C4-2B (cell line): ENCODE measurements at regions not wholly inside any gene's neighbourhood (a gene's known extent, or its start where the extent isn't known, plus 50 kb on each side); places are given as distances from the start of the nearest gene placed in this dataset.

Experiments used
- CTCF ChIP-seq: fragments of 450-650 bp; conservative IDR thresholded peaks from 2 replicates; pipeline ENCODE4 v1.5.1; 2017; ENCODE audit warnings: mild to moderate bottlenecking
- ZFX ChIP-seq: fragments of 450-650 bp; IDR thresholded peaks from 2 replicates; pipeline ENCODE4 v1.6.1; 2017

GRCh38 chr20:12020846-12021245, 103.2 kb downstream of the BTBD3 start:
- TF ChIP-seq CTCF (no peak), ZFX (no peak)
